ENCODE measurements at regions not wholly inside any gene's neighbourhood (a gene's known extent, or its start where the extent isn't known, plus 50 kb on each side); places are given as distances from the start of the nearest gene placed in this dataset.

DNA sequence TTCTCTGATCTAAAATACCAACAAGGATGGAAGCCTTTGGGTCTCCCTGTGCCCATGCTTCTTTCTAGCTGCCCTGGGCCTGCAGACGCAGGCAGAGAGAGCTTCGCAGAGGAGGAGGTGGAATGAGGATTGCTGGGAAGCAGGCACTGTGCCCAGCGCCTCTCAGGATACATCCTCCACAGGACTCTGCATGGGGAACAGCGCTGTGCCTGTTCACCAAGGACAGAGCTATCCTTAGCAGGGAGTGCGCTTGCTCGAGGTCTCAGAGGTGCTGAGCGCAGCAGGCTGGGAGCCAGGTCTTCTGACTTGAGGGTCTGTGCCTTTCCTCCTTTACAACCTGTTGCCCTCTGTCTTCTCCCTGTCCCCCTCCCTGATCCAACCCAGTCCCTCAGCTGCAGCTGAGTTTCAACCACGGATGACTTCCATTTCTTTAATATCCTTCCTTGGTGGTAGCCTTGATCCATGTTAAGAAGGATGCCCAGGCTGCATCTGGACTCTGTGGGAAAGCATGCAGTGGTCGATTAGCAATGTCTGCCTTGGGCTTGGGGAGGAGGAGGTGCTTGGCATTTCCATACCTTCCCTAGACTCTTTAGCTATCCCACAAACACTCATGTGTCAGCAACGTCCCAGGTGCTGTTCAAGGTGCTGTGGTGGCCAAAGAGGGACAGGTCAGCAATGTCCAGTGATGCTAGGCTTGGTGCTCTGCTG lies 219.6 kb upstream of the GPR26 start:
- no peak overlapping the region for H3K4me3 Mint-ChIP-seq
- H3K9me3 Mint-ChIP-seq: no peaks in the 10 kb centered on the region
- no peaks in the 10 kb centered on the region for H3K36me3 Mint-ChIP-seq
- ATAC-seq (ENCODE audit: low read depth in 2 of 2) (no peak), DNase-seq (no peak)
- no peak overlapping the region for H3K27ac Mint-ChIP-seq
- H3K27me3 Mint-ChIP-seq: peaks cover 18 to 28% (median 20%) of the 10 kb centered on the region in 3 donors
- H3K4me1 Mint-ChIP-seq: no peaks in the 10 kb centered on the region

- Mint-ChIP-seq H3K4me1 (no peaks in the 10 kb centered on the region), H3K4me3 (no peak overlapping the region), H3K9me3 (no peaks in the 10 kb centered on the region), H3K27me3 (peaks cover 11 to 45% (median 31%) of the 10 kb centered on the region in 3 donors), H3K27ac (no peak overlapping the region), H3K36me3 (no peaks in the 10 kb centered on the region)
- no peak for ATAC-seq (ENCODE audit: low read depth in 2 of 2)
- no peak for DNase-seq
Measured at GRCh38 chr10:123449234-123449962, 216.8 kb upstream of the GPR26 start.

DNA sequence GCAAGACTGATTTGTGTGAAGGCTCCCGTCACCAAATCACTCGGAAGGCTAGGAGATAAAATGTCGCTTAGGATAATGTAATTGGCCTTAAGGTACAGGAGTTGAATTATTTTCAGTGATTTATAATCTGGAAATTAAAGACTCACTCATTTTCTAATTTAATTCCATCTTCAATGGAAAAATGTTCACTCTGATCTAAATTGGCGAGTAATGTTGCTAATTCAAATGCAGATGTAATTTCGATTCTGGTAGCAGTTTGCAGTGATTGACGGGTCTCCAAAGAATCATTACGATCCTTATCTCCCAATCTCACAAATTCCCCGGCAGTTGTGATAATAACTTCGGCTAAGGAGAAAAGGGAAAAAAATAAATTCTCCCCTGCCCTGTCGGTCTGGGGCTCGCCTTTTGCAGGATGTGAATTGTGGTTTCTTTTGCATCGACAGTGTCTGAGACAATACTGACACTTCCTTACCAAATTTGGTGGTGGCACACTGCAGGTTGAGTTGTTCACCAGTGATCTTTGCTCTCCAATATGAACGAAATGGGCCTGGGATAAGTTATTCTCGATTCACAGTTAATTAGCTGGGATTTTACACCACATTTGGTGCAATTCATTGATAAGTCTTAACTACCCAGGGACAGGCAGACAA lies 215.1 kb upstream of the GPR26 start:
- Mint-ChIP-seq H3K9me3 (no peaks in the 10 kb centered on the region), H3K4me1 (no peaks in the 10 kb centered on the region), H3K27ac (no peak overlapping the region), H3K27me3 (peaks cover 11 to 38% (median 31%) of the 10 kb centered on the region in 3 donors), H3K36me3 (no peaks in the 10 kb centered on the region), H3K4me3 (no peak overlapping the region)
- ATAC-seq (ENCODE audit: low read depth in 2 of 2) (no peak), DNase-seq (no peak)

GRCh38 chr10:123451618-123452245 lies 214.4 kb upstream of the GPR26 start:
- Mint-ChIP-seq H3K36me3 (no peaks in the 10 kb centered on the region), H3K4me1 (no peaks in the 10 kb centered on the region), H3K27ac (no peak overlapping the region), H3K9me3 (no peaks in the 10 kb centered on the region), H3K4me3 (peak overlapping the region in 1 of 8 donors; percentile 44), H3K27me3 (peaks cover 11 to 35% (median 26%) of the 10 kb centered on the region in 3 donors)
- DNase-seq (no peak), ATAC-seq (ENCODE audit: low read depth in 2 of 2) (no peak)

DNA sequence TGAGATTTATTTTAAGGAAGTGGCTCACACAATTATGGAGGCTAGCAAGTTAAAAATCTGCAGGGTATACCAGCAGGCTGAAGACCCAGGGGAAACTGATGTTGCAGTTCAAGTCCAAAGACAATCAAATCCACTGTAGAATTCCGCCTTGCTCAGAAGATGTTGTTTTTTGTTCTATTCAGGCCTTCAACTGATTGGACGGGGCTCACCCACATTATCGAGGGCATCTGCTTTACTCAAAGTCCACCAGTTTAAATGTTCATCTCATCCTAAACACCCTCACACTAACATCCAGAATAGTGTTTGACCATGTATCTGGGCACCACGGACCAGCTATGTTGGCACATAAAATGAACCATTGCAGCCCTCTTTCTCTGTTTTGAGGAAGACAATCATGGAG lies 211.2 kb upstream of the GPR26 start:
- Mint-ChIP-seq H3K4me3 (no peak overlapping the region), H3K27me3 (peaks cover 15 to 37% (median 23%) of the 10 kb centered on the region in 3 donors), H3K4me1 (peaks cover 0 to 4% (median 3%) of the 10 kb centered on the region in 3 donors), H3K36me3 (no peaks in the 10 kb centered on the region), H3K27ac (no peak overlapping the region), H3K9me3 (no peaks in the 10 kb centered on the region)
- DNase-seq (no peak), ATAC-seq (ENCODE audit: low read depth in 2 of 2) (no peak)

GRCh38 chr10:123455861-123456260 lies 210.3 kb upstream of the GPR26 start:
- H3K36me3 Mint-ChIP-seq: no peaks in the 10 kb centered on the region
- DNase-seq: no peak

GRCh38 chr10:123458933-123459332 lies 207.2 kb upstream of the GPR26 start:
- H3K9me3 Mint-ChIP-seq: no peaks in the 10 kb centered on the region
- no peaks in the 10 kb centered on the region for H3K36me3 Mint-ChIP-seq
- ATAC-seq (ENCODE audit: low read depth in 2 of 2) (no peak), DNase-seq (no peak)
- H3K27me3 Mint-ChIP-seq: peaks cover under 1 to 6% (median 4%) of the 10 kb centered on the region in 3 donors
- no peak overlapping the region for H3K27ac Mint-ChIP-seq
- no peak overlapping the region for H3K4me3 Mint-ChIP-seq
- H3K4me1 Mint-ChIP-seq: peaks cover 0 to 4% (median 3%) of the 10 kb centered on the region in 3 donors

More at GRCh38 chr10:123455861-123456260, 210.3 kb upstream of the GPR26 start:
- Mint-ChIP-seq H3K27me3 (peaks cover 10 to 32% (median 23%) of the 10 kb centered on the region in 3 donors), H3K27ac (no peak overlapping the region), H3K4me3 (no peak overlapping the region), H3K4me1 (peaks cover 0 to 4% (median 3%) of the 10 kb centered on the region in 3 donors), H3K9me3 (no peaks in the 10 kb centered on the region)
- no peak for ATAC-seq (ENCODE audit: low read depth in 2 of 2)

DNA sequence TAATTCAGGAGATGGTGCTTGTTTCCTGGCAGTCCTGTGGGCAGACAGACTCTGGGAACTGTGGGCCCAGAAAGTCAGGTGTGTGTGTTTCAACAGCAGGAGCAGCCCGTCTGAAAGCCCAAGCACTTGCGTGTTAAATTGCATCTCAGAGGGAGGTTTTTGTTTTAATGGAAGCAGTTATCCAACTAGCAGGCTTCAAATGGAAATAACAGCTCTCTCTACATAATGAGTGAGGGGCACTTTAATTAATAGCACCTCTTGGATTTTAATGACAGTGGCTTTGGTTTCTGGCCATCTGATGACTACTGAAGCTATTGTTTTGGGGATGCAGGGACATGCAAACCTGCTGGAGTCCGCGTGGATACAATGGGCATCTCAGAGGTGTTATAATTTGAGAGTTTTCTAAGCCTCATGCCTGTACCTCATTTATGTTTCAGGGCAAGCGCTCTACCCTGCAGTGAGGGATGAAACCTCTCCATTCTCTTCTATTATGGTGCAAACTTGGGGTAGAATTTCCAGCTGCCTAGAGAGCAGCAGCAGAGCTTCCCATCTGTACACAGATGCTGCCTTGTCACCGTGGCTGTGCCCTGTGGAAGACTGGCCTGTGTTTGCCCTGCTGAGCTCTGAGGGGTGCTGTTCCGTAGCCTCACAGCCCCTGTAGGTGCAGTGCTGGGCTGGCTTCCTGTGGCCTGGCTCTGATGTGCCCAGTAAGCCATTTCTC lies 206.6 kb upstream of the GPR26 start:
- DNase-seq: no peak
- ATAC-seq (ENCODE audit: low read depth in 2 of 2): no peak
- no peak overlapping the region for H3K4me3 Mint-ChIP-seq
- H3K27ac Mint-ChIP-seq: peak overlapping the region in 1 of 6 donors; percentile 15
- no peaks in the 10 kb centered on the region for H3K36me3 Mint-ChIP-seq
- H3K4me1 Mint-ChIP-seq: peaks cover 0 to 4% (median 3%) of the 10 kb centered on the region in 3 donors
- no peaks in the 10 kb centered on the region for H3K9me3 Mint-ChIP-seq
- peaks cover 0 to 7% (median 6%) of the 10 kb centered on the region in 3 donors for H3K27me3 Mint-ChIP-seq

DNA sequence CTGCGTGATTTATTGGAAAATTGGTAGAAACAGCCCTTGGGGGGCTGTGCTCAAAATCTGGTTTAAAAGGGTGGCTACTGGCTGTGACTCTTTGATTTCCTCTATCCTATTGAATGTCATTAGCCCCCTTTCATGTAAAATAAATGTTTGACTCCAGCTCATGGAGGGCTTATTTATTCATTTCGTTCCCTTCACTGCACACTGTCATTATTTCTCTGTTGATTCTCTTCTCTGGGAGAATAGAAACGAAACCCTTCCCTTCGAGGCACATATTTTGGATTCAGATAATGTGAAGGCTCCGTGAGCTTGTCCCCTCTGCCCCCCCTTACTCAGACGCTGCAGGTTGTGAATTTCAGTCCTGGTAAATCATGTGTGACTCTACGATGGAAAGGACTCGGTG lies 203.9 kb upstream of the GPR26 start:
- H3K27me3 Mint-ChIP-seq: peaks cover 0 to 10% (median 6%) of the 10 kb centered on the region in 3 donors
- ATAC-seq (ENCODE audit: low read depth in 2 of 2): no peak
- H3K36me3 Mint-ChIP-seq: no peaks in the 10 kb centered on the region
- peak overlapping the region in 1 of 6 donors; percentile 32 for H3K27ac Mint-ChIP-seq
- DNase-seq: no peak
- no peaks in the 10 kb centered on the region for H3K9me3 Mint-ChIP-seq
- H3K4me1 Mint-ChIP-seq: peaks cover 0 to 4% (median 3%) of the 10 kb centered on the region in 3 donors
- H3K4me3 Mint-ChIP-seq: no peak overlapping the region

DNA sequence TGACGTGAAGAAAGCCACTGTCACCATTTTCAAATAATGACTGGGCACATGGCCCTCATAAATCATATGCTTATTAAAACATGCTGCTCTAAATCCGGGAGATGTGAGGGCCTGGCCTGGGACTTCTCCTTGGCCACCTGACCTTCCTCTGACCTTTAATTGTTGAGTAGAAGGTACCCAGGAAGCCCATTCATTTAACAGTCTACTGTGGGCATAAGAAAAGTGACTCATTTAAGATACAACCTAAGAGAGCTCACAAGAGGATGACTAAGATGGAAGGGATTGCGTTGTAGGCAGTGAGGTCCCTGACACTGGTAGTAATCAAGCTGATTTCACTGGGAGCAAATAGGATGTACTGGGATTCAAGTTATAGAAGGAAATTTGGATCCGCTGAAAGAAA lies 203.4 kb upstream of the GPR26 start:
- Mint-ChIP-seq H3K4me1 (peaks cover 0 to 4% (median 3%) of the 10 kb centered on the region in 3 donors), H3K4me3 (no peak overlapping the region), H3K36me3 (no peaks in the 10 kb centered on the region), H3K9me3 (peaks cover 0 to 2% (median 0%) of the 10 kb centered on the region in 7 donors), H3K27ac (no peak overlapping the region), H3K27me3 (peaks cover 0 to 10% (median 6%) of the 10 kb centered on the region in 3 donors)
- DNase-seq (no peak), ATAC-seq (ENCODE audit: low read depth in 2 of 2) (no peak)

GRCh38 chr10:123463181-123463580 lies 203.0 kb upstream of the GPR26 start:
- H3K36me3 Mint-ChIP-seq: no peaks in the 10 kb centered on the region
- peaks cover 0 to 10% (median 5%) of the 10 kb centered on the region in 3 donors for H3K27me3 Mint-ChIP-seq
- no peak overlapping the region for H3K4me3 Mint-ChIP-seq
- peaks cover 0 to 2% (median 0%) of the 10 kb centered on the region in 7 donors for H3K9me3 Mint-ChIP-seq
- H3K27ac Mint-ChIP-seq: no peak overlapping the region
- no peak for DNase-seq
- ATAC-seq (ENCODE audit: low read depth in 2 of 2): no peak
- H3K4me1 Mint-ChIP-seq: peaks cover 0 to 4% (median 3%) of the 10 kb centered on the region in 3 donors

DNA sequence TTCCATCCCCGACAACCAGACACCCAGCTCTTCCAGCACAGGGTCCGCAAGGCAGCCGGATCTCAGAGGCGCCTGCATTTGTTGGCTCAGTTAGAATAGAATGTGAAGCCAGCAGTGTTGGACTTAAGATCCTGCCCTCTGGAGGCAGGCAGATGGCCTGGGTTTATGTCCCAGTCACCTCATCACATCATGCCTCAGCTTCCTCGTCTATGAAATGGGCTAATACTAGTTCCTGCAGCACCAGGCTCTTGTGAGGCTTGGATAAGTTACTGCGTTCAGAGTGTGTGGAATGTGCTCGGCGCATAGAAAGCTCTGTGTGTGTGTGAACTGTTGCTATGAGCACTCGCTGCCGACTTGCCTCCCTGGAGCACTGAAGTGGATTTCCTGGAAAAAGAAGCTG lies 202.5 kb upstream of the GPR26 start:
- H3K27me3 Mint-ChIP-seq: peaks cover 0 to 10% (median under 1%) of the 10 kb centered on the region in 3 donors
- H3K4me3 Mint-ChIP-seq: no peak overlapping the region
- peaks cover 0 to 2% (median 0%) of the 10 kb centered on the region in 7 donors for H3K9me3 Mint-ChIP-seq
- no peaks in the 10 kb centered on the region for H3K36me3 Mint-ChIP-seq
- peaks cover 0 to 4% (median 3%) of the 10 kb centered on the region in 3 donors for H3K4me1 Mint-ChIP-seq
- DNase-seq (no peak), ATAC-seq (ENCODE audit: low read depth in 2 of 2) (no peak)
- peak overlapping the region in 1 of 6 donors; percentile 22 for H3K27ac Mint-ChIP-seq
